ENCODE measurements at regions not wholly inside any gene's neighbourhood (a gene's known extent, or its start where the extent isn't known, plus 50 kb on each side); places are given as distances from the start of the nearest gene placed in this dataset.

DNA sequence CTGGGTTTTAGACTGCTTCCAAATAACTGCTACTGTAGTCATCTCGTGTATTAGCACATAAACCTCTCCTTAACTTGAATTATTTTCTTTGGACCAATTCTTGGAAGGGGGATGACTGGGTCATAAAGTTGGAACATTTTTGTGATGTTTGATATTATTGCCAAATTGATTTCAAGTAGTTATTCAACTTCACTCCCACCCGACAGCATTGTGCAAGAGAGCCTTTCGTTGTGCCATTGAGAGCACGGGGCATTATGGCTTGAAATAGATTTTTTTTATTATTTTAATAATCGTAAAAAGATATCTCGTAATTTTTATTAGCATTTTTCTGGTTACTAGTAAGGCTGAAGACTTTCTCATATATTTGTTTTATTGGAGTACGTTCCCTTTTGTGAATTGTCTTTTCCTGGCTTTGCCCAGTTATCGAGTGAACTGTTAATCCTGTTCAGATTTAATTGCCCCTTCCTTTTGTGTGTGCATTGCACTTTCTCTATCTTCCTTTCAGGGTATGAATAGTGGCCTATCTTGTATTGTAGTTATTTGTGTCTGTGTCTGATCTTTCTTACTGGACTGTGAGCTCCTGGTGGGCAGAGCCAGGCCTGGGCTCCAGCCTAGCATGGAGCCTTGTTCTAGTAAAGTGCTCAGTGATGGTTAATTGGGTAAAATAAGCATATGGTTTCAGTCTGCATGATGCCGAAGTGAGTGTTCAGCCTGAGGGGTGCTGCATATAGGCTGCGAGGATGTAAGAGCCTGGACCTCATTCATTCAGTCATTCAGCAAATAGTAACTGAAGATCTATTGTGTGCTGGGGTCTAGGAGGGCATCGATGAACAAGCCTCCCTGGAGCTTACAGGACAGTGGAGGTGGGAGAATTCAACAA, 93.5 kb upstream of the SHB start:
- no peak for DNase-seq (ENCODE audit: low read depth in 1 of 2, low spot score in 1 of 2)
- no peak overlapping the region for H3K4me3 ChIP-seq
- H3K4me1 ChIP-seq (ENCODE audit: low read depth): no peaks in the 10 kb centered on the region
- H3K36me3 ChIP-seq: no peaks in the 10 kb centered on the region
- no peaks in the 10 kb centered on the region for H3K9me3 ChIP-seq (ENCODE audit: low read depth)
- no peak overlapping the region for H3K27ac ChIP-seq
- TF ChIP-seq, protein P1, sequence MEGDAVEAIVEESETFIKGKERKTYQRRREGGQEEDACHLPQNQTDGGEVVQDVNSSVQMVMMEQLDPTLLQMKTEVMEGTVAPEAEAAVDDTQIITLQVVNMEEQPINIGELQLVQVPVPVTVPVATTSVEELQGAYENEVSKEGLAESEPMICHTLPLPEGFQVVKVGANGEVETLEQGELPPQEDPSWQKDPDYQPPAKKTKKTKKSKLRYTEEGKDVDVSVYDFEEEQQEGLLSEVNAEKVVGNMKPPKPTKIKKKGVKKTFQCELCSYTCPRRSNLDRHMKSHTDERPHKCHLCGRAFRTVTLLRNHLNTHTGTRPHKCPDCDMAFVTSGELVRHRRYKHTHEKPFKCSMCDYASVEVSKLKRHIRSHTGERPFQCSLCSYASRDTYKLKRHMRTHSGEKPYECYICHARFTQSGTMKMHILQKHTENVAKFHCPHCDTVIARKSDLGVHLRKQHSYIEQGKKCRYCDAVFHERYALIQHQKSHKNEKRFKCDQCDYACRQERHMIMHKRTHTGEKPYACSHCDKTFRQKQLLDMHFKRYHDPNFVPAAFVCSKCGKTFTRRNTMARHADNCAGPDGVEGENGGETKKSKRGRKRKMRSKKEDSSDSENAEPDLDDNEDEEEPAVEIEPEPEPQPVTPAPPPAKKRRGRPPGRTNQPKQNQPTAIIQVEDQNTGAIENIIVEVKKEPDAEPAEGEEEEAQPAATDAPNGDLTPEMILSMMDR (IDR thresholded peaks at IDR 0.05; ENCODE audit: low read depth, low read length): no peak
- H3K27me3 ChIP-seq: no peaks in the 10 kb centered on the region

DNA sequence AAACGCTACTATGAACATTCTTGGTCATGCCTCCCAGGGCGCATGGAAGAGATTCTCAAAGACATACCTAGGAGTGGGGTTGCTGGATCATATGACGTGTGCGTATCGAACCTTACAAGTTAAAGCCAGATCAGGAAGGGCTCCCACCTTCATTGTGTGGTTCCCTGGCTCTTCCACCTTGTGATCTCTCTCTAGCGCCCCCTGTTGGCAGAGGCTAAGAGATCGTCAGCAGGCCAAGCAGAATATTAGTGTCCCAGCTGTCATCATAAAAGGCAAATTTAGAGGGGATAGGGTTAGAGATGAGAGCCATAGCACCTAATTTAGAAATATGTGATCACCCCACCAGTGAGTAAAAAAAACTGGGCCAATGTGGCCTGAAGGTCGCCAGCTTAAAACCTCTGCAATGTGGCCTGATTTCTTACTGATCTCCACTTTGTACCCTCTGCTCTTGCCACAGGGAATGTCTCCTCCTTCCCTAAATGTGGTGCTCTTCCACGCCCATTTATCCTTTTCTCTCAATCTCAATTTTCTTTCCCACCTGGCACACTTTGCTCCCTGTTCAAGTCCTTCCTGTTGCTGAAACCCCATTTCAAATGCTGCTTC, 91.7 kb upstream of the SHB start:
- Histone ChIP-seq H3K4me3 (no peak overlapping the region), H3K27ac (no peak overlapping the region), H3K4me1 (ENCODE audit: low read depth) (no peaks in the 10 kb centered on the region), H3K9me3 (ENCODE audit: low read depth) (no peaks in the 10 kb centered on the region), H3K27me3 (no peaks in the 10 kb centered on the region), H3K36me3 (no peaks in the 10 kb centered on the region)
- DNase-seq (ENCODE audit: low read depth in 1 of 2, low spot score in 1 of 2): peak; percentile 65 to 81
- TF ChIP-seq, protein P1 (IDR thresholded peaks at IDR 0.05; ENCODE audit: low read depth, low read length): peak; percentile 93

DNA sequence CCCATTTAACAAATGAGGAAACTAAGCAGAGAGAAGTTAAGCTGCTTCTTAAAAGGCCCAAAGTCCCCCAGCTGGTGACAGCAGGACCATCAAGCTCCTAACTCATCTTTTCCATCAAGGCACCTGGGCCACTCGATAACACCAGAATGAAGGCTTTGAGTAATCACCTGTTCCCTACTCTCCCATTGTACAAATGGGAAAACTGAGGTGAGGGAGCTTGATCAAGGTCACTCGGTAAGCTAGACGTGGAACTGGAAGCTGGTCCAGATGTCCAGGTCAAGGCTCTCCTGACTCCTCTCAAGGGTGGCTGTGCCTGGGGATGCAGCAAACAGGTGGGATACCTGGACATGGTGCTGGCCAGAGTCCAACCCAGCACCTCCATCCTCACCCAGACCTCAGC, 90.6 kb upstream of the SHB start:
- TF ChIP-seq, protein P1 (IDR thresholded peaks at IDR 0.05; ENCODE audit: low read depth, low read length): no peak
- DNase-seq (ENCODE audit: low read depth in 1 of 2, low spot score in 1 of 2): no peak
- Histone ChIP-seq H3K27me3 (no peaks in the 10 kb centered on the region), H3K4me3 (no peak overlapping the region), H3K4me1 (ENCODE audit: low read depth) (peaks cover 6% of the 10 kb centered on the region), H3K36me3 (no peaks in the 10 kb centered on the region), H3K27ac (no peak overlapping the region), H3K9me3 (ENCODE audit: low read depth) (no peaks in the 10 kb centered on the region)

DNA sequence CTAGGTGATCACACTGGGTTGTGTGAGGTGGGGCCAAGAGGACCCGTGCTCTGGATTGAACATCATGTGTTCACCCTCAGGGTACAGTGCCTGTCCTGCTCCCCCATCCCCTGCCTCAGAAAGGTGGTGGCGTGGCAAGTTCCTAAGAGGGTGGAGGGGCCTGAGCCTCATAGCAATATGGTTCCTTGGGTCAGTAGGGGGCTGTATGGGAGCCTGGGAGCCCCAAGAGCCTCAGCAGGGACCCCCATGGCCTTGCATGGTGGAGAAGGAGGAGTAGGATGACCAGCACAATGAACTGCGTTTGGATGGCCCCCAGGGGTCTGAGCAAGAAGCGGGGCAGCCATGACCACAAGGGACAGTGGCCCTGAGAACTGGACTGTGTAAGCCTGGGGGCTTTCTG, 89.6 kb upstream of the SHB start:
- H3K4me1 ChIP-seq (ENCODE audit: low read depth): peaks cover 6% of the 10 kb centered on the region
- no peak overlapping the region for H3K4me3 ChIP-seq
- no peaks in the 10 kb centered on the region for H3K27me3 ChIP-seq
- TF ChIP-seq, protein P1 (IDR thresholded peaks at IDR 0.05; ENCODE audit: low read depth, low read length): no peak
- DNase-seq (ENCODE audit: low read depth in 1 of 2, low spot score in 1 of 2): no peak
- no peaks in the 10 kb centered on the region for H3K36me3 ChIP-seq
- no peaks in the 10 kb centered on the region for H3K9me3 ChIP-seq (ENCODE audit: low read depth)
- H3K27ac ChIP-seq: no peak overlapping the region

DNA sequence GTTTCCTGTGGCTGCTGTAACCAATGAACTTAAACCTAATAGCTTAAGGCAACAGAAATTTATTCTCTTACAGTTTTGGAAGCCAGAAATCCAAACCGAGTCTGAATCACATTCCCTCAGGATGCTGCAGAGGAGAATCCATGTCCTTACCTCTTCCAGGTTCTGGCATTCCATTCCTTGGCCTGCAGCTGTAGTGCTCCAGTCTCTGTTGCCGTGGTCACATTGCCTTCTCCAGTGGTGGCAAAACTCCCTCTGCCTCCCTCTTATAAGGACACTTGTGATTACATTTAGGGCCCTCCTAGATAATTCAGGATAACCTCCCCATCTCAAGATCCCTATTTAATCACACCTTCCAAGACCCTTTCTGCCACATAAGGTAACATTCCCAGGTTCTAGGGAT, 88.7 kb upstream of the SHB start:
- TF ChIP-seq, protein P1 (IDR thresholded peaks at IDR 0.05; ENCODE audit: low read depth, low read length): no peak
- no peak for DNase-seq (ENCODE audit: low read depth in 1 of 2, low spot score in 1 of 2)

More for the DNA sequence above, 88.7 kb upstream of the SHB start:
- Histone ChIP-seq H3K27me3 (no peaks in the 10 kb centered on the region), H3K36me3 (no peaks in the 10 kb centered on the region), H3K27ac (no peak overlapping the region), H3K4me1 (ENCODE audit: low read depth) (peaks cover 6% of the 10 kb centered on the region), H3K4me3 (no peak overlapping the region), H3K9me3 (ENCODE audit: low read depth) (no peaks in the 10 kb centered on the region)
